ENCODE measurements at regions not wholly inside any gene's neighbourhood (a gene's known extent, or its start where the extent isn't known, plus 50 kb on each side); places are given as distances from the start of the nearest gene placed in this dataset.
A peak's percentile ranks its signal among the peaks of the same experiment; 100 is the strongest.

- TF ChIP-seq PCBP2 (optimal IDR thresholded peaks at IDR 0.05; ENCODE audit: low read depth, low read length, poor library complexity, severe bottlenecking) (no peak), RFX5 (IDR thresholded peaks at IDR 0.05; ENCODE audit: low read depth, low read length) (no peak), TMF1 (CRISPR knock-in tag; IDR thresholded peaks at IDR 0.05; ENCODE audit: low read depth) (no peak), JUND (CRISPR knock-in tag; IDR thresholded peaks at IDR 0.05) (no peak), HDAC1 (CRISPR knock-in tag; IDR thresholded peaks at IDR 0.05) (no peak), FOXP4 (CRISPR knock-in tag; IDR thresholded peaks at IDR 0.05) (no peak), KDM2A (CRISPR knock-in tag; IDR thresholded peaks at IDR 0.05; ENCODE audit: borderline replicate concordance, low read depth) (peak; percentile 31; the same call in 1 of the 2 replicates), ZNF317 (CRISPR knock-in tag; IDR thresholded peaks at IDR 0.05) (no peak), NFIC (IDR thresholded peaks at IDR 0.05; ENCODE audit: low read length) (no peak), ZNF33A (CRISPR knock-in tag; IDR thresholded peaks at IDR 0.05; ENCODE audit: borderline replicate concordance) (no peak), KLF15 (CRISPR knock-in tag; IDR thresholded peaks at IDR 0.05; ENCODE audit: borderline replicate concordance) (no peak), ATF7-NPFF (CRISPR knock-in tag; IDR thresholded peaks at IDR 0.05; ENCODE audit: low read depth) (no peak), MAFF (IDR thresholded peaks at IDR 0.05; ENCODE audit: low read depth, low read length) (no peak), ZNF576 (CRISPR knock-in tag; IDR thresholded peaks at IDR 0.05) (no peak), MLXIP (CRISPR knock-in tag; IDR thresholded peaks at IDR 0.05; ENCODE audit: borderline replicate concordance) (no peak), NR1H2 (CRISPR knock-in tag; IDR thresholded peaks at IDR 0.05; ENCODE audit: borderline replicate concordance, low read depth) (no peak), AGO1 (IDR thresholded peaks at IDR 0.05; ENCODE audit: low read depth, low read length, poor library complexity, severe bottlenecking) (no peak), ZNF232 (CRISPR knock-in tag; IDR thresholded peaks at IDR 0.05; ENCODE audit: borderline replicate concordance) (no peak), ZFX (CRISPR knock-in tag; IDR thresholded peaks at IDR 0.05; ENCODE audit: low read depth) (no peak), REPIN1 (CRISPR knock-in tag; IDR thresholded peaks at IDR 0.05; ENCODE audit: borderline replicate concordance, low read depth) (no peak)
- TF ChIP-seq, protein P1, sequence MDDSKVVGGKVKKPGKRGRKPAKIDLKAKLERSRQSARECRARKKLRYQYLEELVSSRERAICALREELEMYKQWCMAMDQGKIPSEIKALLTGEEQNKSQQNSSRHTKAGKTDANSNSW (CRISPR knock-in tag; IDR thresholded peaks at IDR 0.05; ENCODE audit: borderline replicate concordance) = no peak
- TF ChIP-seq, protein P2, sequence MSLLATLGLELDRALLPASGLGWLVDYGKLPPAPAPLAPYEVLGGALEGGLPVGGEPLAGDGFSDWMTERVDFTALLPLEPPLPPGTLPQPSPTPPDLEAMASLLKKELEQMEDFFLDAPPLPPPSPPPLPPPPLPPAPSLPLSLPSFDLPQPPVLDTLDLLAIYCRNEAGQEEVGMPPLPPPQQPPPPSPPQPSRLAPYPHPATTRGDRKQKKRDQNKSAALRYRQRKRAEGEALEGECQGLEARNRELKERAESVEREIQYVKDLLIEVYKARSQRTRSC (CRISPR knock-in tag; IDR thresholded peaks at IDR 0.05; ENCODE audit: low read depth) = no peak
These were observed 77.9 kb upstream of the PWP1 start (continued) for GRCh38 chr12:107607464-107608392.
